IPS-18a (cell line): ENCODE measurements at regions not wholly inside any gene's neighbourhood (a gene's known extent, or its start where the extent isn't known, plus 50 kb on each side); places are given as distances from the start of the nearest gene placed in this dataset.

Experiments used
- H3K27ac ChIP-seq: one replicate; pipeline ENCODE4 v1.5.1; 2013; ENCODE audit warnings: low read length
- H3K27me3 ChIP-seq: one replicate; pipeline ENCODE4 v1.6.1; 2013; ENCODE audit warnings: mild to moderate bottlenecking, low read length; ENCODE audit not compliant: control insufficient read depth, insufficient read depth
- H3K36me3 ChIP-seq: one replicate; pipeline ENCODE4 v1.6.1; 2013; ENCODE audit warnings: low read depth, low read length; ENCODE audit not compliant: control insufficient read depth
- H3K4me1 ChIP-seq: one replicate; pipeline ENCODE4 v1.6.1; 2013; ENCODE audit warnings: low read depth, low read length; ENCODE audit not compliant: control insufficient read depth
- H3K4me3 ChIP-seq: one replicate; pipeline ENCODE4 v1.5.1; 2013; ENCODE audit warnings: low read length
- H3K9ac ChIP-seq: one replicate; pipeline ENCODE4 v1.6.1; 2013; ENCODE audit warnings: mild to moderate bottlenecking, low read length, moderate library complexity
- H3K9me3 ChIP-seq: one replicate; pipeline ENCODE4 v1.6.1; 2013; ENCODE audit warnings: low read depth, low read length; ENCODE audit not compliant: control insufficient read depth

GRCh38 chr2:234812851-234813250, 139.0 kb upstream of the SH3BP4 start:
- H3K27me3 ChIP-seq, result no peaks in the 10 kb centered on the region
- H3K9me3 ChIP-seq, result no peaks in the 10 kb centered on the region
- no peak overlapping the region for H3K4me3 ChIP-seq
- no peaks in the 10 kb centered on the region for H3K4me1 ChIP-seq
- H3K27ac ChIP-seq, result no peak overlapping the region
- no peaks in the 10 kb centered on the region for H3K36me3 ChIP-seq
- H3K9ac ChIP-seq, result no peak overlapping the region

GRCh38 chr2:234808907-234809306, 142.9 kb upstream of the SH3BP4 start:
- Histone ChIP-seq H3K4me1 (no peaks in the 10 kb centered on the region), H3K9me3 (no peaks in the 10 kb centered on the region), H3K36me3 (no peaks in the 10 kb centered on the region), H3K27me3 (no peaks in the 10 kb centered on the region), H3K9ac (no peak overlapping the region), H3K27ac (no peak overlapping the region), H3K4me3 (no peak overlapping the region)

- Histone ChIP-seq H3K36me3 (no peaks in the 10 kb centered on the region), H3K9me3 (no peaks in the 10 kb centered on the region), H3K4me1 (no peaks in the 10 kb centered on the region), H3K4me3 (no peak overlapping the region), H3K9ac (no peak overlapping the region), H3K27me3 (no peaks in the 10 kb centered on the region), H3K27ac (no peak overlapping the region)
Observed at GRCh38 chr2:234806818-234807217, 145.0 kb upstream of the SH3BP4 start.

GRCh38 chr2:234805836-234806235, 146.0 kb upstream of the SH3BP4 start:
- H3K4me3 ChIP-seq, result no peak overlapping the region
- no peaks in the 10 kb centered on the region for H3K9me3 ChIP-seq
- no peaks in the 10 kb centered on the region for H3K4me1 ChIP-seq
- no peaks in the 10 kb centered on the region for H3K36me3 ChIP-seq
- no peak overlapping the region for H3K9ac ChIP-seq
- H3K27ac ChIP-seq, result no peak overlapping the region
- no peaks in the 10 kb centered on the region for H3K27me3 ChIP-seq

- H3K27me3 ChIP-seq, result no peaks in the 10 kb centered on the region
- no peak overlapping the region for H3K27ac ChIP-seq
- H3K36me3 ChIP-seq, result no peaks in the 10 kb centered on the region
- H3K9ac ChIP-seq, result no peak overlapping the region
- H3K4me1 ChIP-seq, result no peaks in the 10 kb centered on the region
- no peak overlapping the region for H3K4me3 ChIP-seq
- H3K9me3 ChIP-seq, result no peaks in the 10 kb centered on the region
Observed at GRCh38 chr2:234804704-234805103, 147.1 kb upstream of the SH3BP4 start.

- Histone ChIP-seq H3K9me3 (no peaks in the 10 kb centered on the region), H3K27me3 (no peaks in the 10 kb centered on the region), H3K9ac (no peak overlapping the region), H3K4me3 (no peak overlapping the region), H3K36me3 (no peaks in the 10 kb centered on the region), H3K4me1 (no peaks in the 10 kb centered on the region), H3K27ac (no peak overlapping the region)
Observed at GRCh38 chr2:234802845-234803171, 149.0 kb upstream of the SH3BP4 start.

- H3K4me3 ChIP-seq, result no peak overlapping the region
- no peaks in the 10 kb centered on the region for H3K4me1 ChIP-seq
- H3K27me3 ChIP-seq, result no peaks in the 10 kb centered on the region
- no peaks in the 10 kb centered on the region for H3K9me3 ChIP-seq
- H3K9ac ChIP-seq, result no peak overlapping the region
- no peak overlapping the region for H3K27ac ChIP-seq
- H3K36me3 ChIP-seq, result no peaks in the 10 kb centered on the region
Observed at GRCh38 chr2:234802071-234802844, 149.6 kb upstream of the SH3BP4 start.

GRCh38 chr2:234797566-234798250, 154.1 kb upstream of the SH3BP4 start:
- Histone ChIP-seq H3K9ac (no peak overlapping the region), H3K36me3 (no peaks in the 10 kb centered on the region), H3K4me1 (peaks cover 11% of the 10 kb centered on the region), H3K27me3 (no peaks in the 10 kb centered on the region), H3K9me3 (no peaks in the 10 kb centered on the region), H3K27ac (no peak overlapping the region), H3K4me3 (no peak overlapping the region)

- no peak overlapping the region for H3K4me3 ChIP-seq
- H3K36me3 ChIP-seq, result no peaks in the 10 kb centered on the region
- H3K4me1 ChIP-seq, result peaks cover 24% of the 10 kb centered on the region
- no peaks in the 10 kb centered on the region for H3K9me3 ChIP-seq
- no peak overlapping the region for H3K9ac ChIP-seq
- H3K27me3 ChIP-seq, result peaks cover 6% of the 10 kb centered on the region
- no peak overlapping the region for H3K27ac ChIP-seq
Observed at GRCh38 chr2:234796045-234796591, 155.7 kb upstream of the SH3BP4 start.

- Histone ChIP-seq H3K36me3 (no peaks in the 10 kb centered on the region), H3K4me3 (no peak overlapping the region), H3K27me3 (peaks cover 6% of the 10 kb centered on the region), H3K4me1 (peaks cover 24% of the 10 kb centered on the region), H3K27ac (no peak overlapping the region), H3K9ac (no peak overlapping the region), H3K9me3 (no peaks in the 10 kb centered on the region)
Observed at GRCh38 chr2:234795272-234795920, 156.4 kb upstream of the SH3BP4 start.

- Histone ChIP-seq H3K4me1 (peaks cover 24% of the 10 kb centered on the region), H3K9me3 (no peaks in the 10 kb centered on the region), H3K36me3 (no peaks in the 10 kb centered on the region), H3K9ac (no peak overlapping the region), H3K27ac (no peak overlapping the region), H3K27me3 (peaks cover 6% of the 10 kb centered on the region), H3K4me3 (no peak overlapping the region)
Observed at GRCh38 chr2:234794866-234795265, 157.0 kb upstream of the SH3BP4 start.
